ENCODE measurements at regions not wholly inside any gene's neighbourhood (a gene's known extent, or its start where the extent isn't known, plus 50 kb on each side); places are given as distances from the start of the nearest gene placed in this dataset.

GRCh38 chr13:61277088-61277487, 138.6 kb downstream of the PCDH20 start:
- Histone ChIP-seq H3K4me3 (no peak overlapping the region), H3K9me3 (replicated peaks; ENCODE audit: control insufficient read depth, insufficient read depth, low read length) (no peaks in the 10 kb centered on the region), H3K4me2 (ENCODE audit: control insufficient read depth, insufficient read depth) (no peak overlapping the region), H4K20me1 (ENCODE audit: control insufficient read depth, insufficient read depth) (no peaks in the 10 kb centered on the region), H3K79me2 (ENCODE audit: control insufficient read depth, insufficient read depth, low read length) (no peaks in the 10 kb centered on the region), H3K4me1 (ENCODE audit: control insufficient read depth, insufficient read depth, low read length) (no peaks in the 10 kb centered on the region), H3K9ac (ENCODE audit: control insufficient read depth, insufficient read depth, low read length) (no peak overlapping the region), H3K36me3 (ENCODE audit: control insufficient read depth in 2 of 2, insufficient read depth in 2 of 2, low read length in 1 of 2) (no peaks in the 10 kb centered on the region), H3K27ac (ENCODE audit: control insufficient read depth, insufficient read depth) (no peak overlapping the region), H2AFZ (ENCODE audit: control insufficient read depth, low read depth, low read length) (no peak overlapping the region), H3K27me3 (replicated peaks in 1 of 2; ENCODE audit: control insufficient read depth in 2 of 2, insufficient read depth in 2 of 2, low read length in 1 of 2) (no peaks in the 10 kb centered on the region)
- DNase-seq (ENCODE audit: low read depth, low spot score) (no peak), ATAC-seq (no peak), FAIRE-seq (no peak)
- POLR2A ChIA-PET, result no interaction called here
- CTCF ChIA-PET, result no interaction called here
- RAD21 ChIA-PET (ENCODE audit: unreplicated experiment), result no interaction called here
- SMC1A ChIA-PET (ENCODE audit: uncharacterized antibody, unreplicated experiment), result no interaction called here
- intact Hi-C loops (cut with micrococcal nuclease; ENCODE audit: unreplicated experiment), result no loop called here
- 88% methylated on average over 1 of the region's 1 CpG for WGBS (ENCODE audit: insufficient coverage, insufficient replicate concordance, low lambda C conversion rate, missing lambda C conversion rate)
- in situ Hi-C loops (cut with MboI), result no loop called here
- BruUV-seq (replicated peaks), result no TSS peak
- TF ChIP-seq SMAD1 (IDR thresholded peaks at IDR 0.05; ENCODE audit: low read depth, partially characterized antibody) (no peak), CEBPZ (IDR thresholded peaks at IDR 0.05; ENCODE audit: low read depth, low read length) (no peak), BMI1 (IDR thresholded peaks at IDR 0.05; ENCODE audit: borderline replicate concordance) (no peak), ZBTB4 (CRISPR knock-in tag; IDR thresholded peaks at IDR 0.05) (no peak), ZNF217 (IDR thresholded peaks at IDR 0.05) (no peak), E4F1 (IDR thresholded peaks at IDR 0.05; ENCODE audit: borderline replicate concordance, partially characterized antibody) (no peak), ZNF592 (IDR thresholded peaks at IDR 0.05) (no peak), ASH2L (IDR thresholded peaks at IDR 0.05; ENCODE audit: borderline replicate concordance, low read depth) (no peak), BCL3 (IDR thresholded peaks at IDR 0.05; ENCODE audit: borderline replicate concordance, insufficient read depth, low read depth, low read length, poor library complexity, severe bottlenecking) (no peak)

Measured in GM12878 (cell line).